DMS153 (cell line): ENCODE measurements at regions not wholly inside any gene's neighbourhood (a gene's known extent, or its start where the extent isn't known, plus 50 kb on each side); places are given as distances from the start of the nearest gene placed in this dataset.

ENCODE experiments used
- DNase-seq: peaks from one replicate; lab custom pipeline; 2025; lab: John Stamatoyannopoulos, UW

GRCh38 chr1:170789063-170789462 is 125.1 kb downstream of the PRRX1 start:
- DNase-seq, result no peak

- DNase-seq, result no peak
These were observed 126.2 kb downstream of the PRRX1 start for GRCh38 chr1:170790175-170790574.

- no peak for DNase-seq
These were observed 126.7 kb downstream of the PRRX1 start for GRCh38 chr1:170790651-170791071.

GRCh38 chr1:170791941-170792340 is 128.0 kb downstream of the PRRX1 start:
- DNase-seq, result no peak

- DNase-seq, result no peak
These were observed 135.1 kb upstream of the MROH9 start for GRCh38 chr1:170800265-170800664.

GRCh38 chr1:170800812-170801211 is 134.5 kb upstream of the MROH9 start:
- no peak for DNase-seq

- no peak for DNase-seq
These were observed 131.6 kb upstream of the MROH9 start for GRCh38 chr1:170803711-170804110.

- DNase-seq, result no peak
These were observed 130.9 kb upstream of the MROH9 start for GRCh38 chr1:170804419-170804818.

- no peak for DNase-seq
These were observed 130.5 kb upstream of the MROH9 start for GRCh38 chr1:170804879-170805278.

GRCh38 chr1:170806961-170807360 is 128.4 kb upstream of the MROH9 start:
- DNase-seq, result no peak

GRCh38 chr1:170807432-170807831 is 127.9 kb upstream of the MROH9 start:
- no peak for DNase-seq

GRCh38 chr1:170808216-170808885 is 127.0 kb upstream of the MROH9 start:
- DNase-seq, result no peak

GRCh38 chr1:170811013-170811412 is 124.3 kb upstream of the MROH9 start:
- peak; percentile 4 for DNase-seq

GRCh38 chr1:170819781-170820180 is 115.6 kb upstream of the MROH9 start:
- no peak for DNase-seq

- DNase-seq, result no peak
These were observed 112.2 kb upstream of the MROH9 start for GRCh38 chr1:170823120-170823519.

- no peak for DNase-seq
These were observed 104.1 kb upstream of the MROH9 start for GRCh38 chr1:170831276-170831675.

GRCh38 chr1:170836141-170836540 is 99.2 kb upstream of the MROH9 start:
- no peak for DNase-seq

GRCh38 chr1:170840371-170840770 is 95.0 kb upstream of the MROH9 start:
- no peak for DNase-seq

GRCh38 chr1:170853302-170853701 is 82.0 kb upstream of the MROH9 start:
- DNase-seq, result no peak

GRCh38 chr1:170853867-170854266 is 81.5 kb upstream of the MROH9 start:
- no peak for DNase-seq

GRCh38 chr1:170854677-170855076 is 80.7 kb upstream of the MROH9 start:
- DNase-seq, result no peak

- no peak for DNase-seq
These were observed 78.9 kb upstream of the MROH9 start for GRCh38 chr1:170856455-170856854.

GRCh38 chr1:170857955-170858354 is 77.4 kb upstream of the MROH9 start:
- no peak for DNase-seq

- no peak for DNase-seq
These were observed 71.7 kb upstream of the MROH9 start for GRCh38 chr1:170863621-170864020.
